Left forelimb (tissue), 1 donor: ENCODE measurements at regions not wholly inside any gene's neighbourhood (a gene's known extent, or its start where the extent isn't known, plus 50 kb on each side); places are given as distances from the start of the nearest gene placed in this dataset.

ENCODE experiments used
- DNase-seq: peaks from one replicate; pipeline ENCODE4 v3.0.0-alpha.2; 2018; ENCODE audit warnings: low spot score

DNA sequence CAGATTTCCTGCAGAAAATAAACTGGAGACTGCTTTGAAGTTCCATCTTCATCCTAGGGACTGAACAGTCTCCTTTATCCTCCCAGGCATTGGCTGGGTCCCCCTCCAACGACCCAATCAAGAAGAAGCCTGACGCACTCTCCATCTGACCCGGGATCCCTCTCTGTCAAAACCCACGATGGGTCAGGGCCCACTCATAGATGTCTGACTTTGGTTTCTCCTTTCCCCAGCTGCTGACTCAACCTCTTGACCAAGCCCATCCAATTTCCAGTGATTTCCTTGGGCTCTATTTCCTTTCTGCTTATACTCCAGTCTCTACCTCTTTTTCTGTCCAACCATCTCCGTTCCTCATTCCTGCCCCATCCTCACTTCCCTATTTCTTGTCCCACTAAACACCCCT lies 189.7 kb downstream of the MIAT start:
- no peak for DNase-seq

DNA sequence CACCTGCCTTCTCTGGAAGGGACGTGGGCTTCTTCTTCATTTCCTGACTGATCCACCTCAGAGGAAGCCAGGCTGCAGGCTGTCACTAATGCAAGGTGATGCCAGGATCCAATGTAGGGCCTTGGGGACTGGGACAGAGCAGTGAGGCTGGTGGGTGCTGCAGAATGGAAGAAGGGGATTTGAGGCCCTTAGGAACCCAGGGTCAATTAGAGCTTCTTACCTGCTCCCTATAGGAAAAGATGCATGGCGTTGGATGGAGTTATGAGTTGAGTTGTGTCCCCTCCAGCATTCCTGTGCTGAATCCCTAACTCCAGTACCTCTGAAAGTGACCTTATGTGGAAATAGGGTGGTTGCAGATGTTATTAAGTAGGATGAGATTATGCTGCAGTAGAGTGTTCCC lies 190.4 kb downstream of the MIAT start:
- DNase-seq: no peak

- DNase-seq: no peak
Measured at GRCh38 chr22:26848244-26848920, 191.0 kb downstream of the MIAT start.

DNA sequence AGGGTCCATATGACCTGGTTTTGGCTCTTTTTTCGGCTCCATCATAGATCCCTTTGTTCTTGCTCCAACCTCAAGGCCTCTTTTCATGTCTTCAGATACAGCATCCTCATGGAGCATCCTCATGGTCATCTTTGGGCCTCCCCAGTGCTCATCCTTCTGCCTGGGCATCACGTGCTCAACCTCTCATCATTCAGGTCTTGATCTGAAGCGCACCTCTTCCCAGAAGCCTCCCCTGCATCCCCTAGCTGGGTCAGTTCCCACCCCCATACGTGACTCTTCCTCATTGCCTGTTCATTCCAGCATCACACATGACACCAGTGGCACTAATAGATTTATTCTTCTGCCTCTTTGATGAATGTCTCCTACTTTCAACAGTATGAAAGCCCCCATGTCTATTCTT lies 192.2 kb downstream of the MIAT start:
- no peak for DNase-seq

DNA sequence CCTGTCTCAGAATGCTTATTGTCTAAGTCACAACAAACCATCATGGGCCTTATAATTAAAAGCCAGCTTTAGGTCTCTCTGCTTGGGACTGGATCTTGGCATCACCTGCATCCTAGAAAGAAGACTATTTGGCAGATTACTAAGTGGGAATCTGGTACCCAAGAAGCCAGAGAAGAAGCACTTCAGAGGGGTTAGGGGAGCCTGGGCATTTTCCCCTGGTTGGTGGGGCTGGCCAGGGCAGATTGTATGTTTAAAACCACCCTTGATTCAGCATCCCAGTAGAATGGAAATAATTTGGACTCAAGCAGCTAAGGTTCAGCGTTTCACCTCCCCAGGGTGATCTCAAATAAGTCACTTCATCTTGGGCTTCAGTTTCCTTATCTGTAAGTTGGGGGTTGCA lies 193.7 kb downstream of the MIAT start:
- no peak for DNase-seq

GRCh38 chr22:26852176-26852575 lies 194.8 kb downstream of the MIAT start:
- DNase-seq: no peak

- DNase-seq: no peak
Measured at GRCh38 chr22:26853071-26853470, 195.7 kb downstream of the MIAT start.

GRCh38 chr22:26853495-26853894 lies 196.1 kb downstream of the MIAT start:
- no peak for DNase-seq

DNA sequence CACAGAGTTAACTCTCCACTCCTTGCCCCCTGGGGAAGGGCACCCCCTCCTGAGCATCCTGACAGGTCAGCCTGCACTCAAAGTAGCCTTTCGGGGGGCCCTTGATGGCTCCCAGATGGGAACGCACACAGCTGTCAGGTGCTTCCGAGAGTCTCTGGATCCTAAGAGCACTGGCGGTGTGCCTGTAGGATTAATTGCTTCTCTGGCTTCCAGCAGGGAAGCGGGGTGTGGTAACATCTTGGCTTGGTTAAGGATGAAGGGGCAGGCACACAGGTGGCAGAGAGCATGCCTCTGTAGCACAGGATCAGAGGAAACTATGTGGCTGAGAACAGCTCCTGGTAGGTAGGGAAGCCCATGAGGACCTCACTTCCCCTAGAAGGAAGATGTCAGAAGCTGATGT lies 199.8 kb downstream of the MIAT start:
- DNase-seq: no peak

DNA sequence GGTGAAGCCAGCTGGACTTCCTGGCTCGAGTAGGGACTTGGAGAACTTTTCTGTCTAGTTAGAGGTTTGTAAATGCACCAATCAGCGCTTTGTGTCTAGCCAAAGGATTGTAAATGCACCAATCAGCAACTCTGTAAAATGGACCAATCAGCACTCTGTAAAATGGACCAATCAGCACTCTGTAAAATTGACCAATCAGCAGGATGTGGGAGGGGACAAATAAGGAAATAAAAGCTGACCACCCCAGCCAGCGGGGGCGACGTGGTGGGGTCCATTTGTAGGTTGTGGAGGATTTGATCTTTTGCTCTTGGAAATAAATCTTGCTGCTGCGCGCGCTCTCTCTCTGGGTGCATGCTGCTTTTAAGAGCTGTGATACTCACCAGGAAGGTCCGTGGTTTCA lies 202.9 kb downstream of the MIAT start:
- DNase-seq: no peak

DNA sequence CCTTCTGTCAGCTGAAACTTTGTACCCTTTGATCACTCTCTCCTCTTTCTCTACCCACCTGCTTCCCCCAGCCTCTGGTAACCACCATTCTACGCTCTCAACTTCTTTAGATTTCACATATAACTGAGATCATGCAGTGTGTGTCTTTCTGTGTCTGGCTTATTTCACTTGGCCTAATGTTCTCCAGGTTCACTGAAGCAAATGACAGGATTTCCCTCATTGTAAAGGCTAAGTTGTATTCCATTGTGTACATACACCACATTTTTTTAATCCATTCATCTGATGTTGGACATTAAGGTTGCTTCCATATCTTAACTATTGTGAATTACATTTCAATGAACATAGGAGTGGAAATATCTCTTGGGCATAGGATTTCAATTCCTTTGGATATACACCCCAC lies 207.6 kb downstream of the MIAT start:
- no peak for DNase-seq

DNA sequence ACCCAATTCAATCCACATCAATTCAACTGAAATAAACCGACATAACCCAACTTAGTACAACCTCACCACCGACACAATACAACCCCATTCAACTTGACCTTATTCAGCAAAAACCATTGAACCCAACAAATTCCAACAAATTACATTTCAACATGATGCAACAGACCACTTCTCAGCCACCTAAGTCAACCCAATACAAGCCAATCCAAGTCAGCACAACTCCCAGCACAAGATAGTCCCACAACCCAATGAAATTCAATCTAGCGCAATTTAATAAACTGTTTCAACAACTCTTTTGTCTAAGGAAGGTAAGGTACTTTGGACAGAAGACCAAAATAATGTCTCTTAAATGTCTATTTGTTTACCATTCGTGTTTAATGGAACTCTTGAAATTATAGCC lies 226.0 kb downstream of the MIAT start:
- DNase-seq: no peak

DNA sequence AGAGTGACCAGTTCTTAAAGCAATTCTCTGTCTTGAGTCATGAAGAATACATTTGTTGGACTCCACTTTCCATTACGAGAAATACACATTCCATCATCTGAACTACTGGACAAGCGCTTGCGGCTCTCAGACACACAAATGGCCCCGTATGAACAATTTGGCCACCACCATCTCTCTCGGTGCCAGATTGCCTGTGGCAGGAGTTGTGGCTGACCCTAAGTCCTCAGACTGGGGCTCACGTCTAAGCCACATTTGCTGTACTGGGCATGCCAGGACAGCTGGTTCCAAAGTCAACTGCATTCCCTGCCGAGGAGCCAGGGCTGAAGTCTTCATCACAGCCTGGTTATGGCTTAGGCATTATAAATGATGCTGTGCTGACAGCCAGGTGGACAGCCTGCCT lies 227.5 kb downstream of the MIAT start:
- DNase-seq: no peak

GRCh38 chr22:26885441-26886261 lies 228.3 kb downstream of the MIAT start:
- DNase-seq: no peak

GRCh38 chr22:26887456-26887855 lies 230.1 kb downstream of the MIAT start:
- no peak for DNase-seq

DNA sequence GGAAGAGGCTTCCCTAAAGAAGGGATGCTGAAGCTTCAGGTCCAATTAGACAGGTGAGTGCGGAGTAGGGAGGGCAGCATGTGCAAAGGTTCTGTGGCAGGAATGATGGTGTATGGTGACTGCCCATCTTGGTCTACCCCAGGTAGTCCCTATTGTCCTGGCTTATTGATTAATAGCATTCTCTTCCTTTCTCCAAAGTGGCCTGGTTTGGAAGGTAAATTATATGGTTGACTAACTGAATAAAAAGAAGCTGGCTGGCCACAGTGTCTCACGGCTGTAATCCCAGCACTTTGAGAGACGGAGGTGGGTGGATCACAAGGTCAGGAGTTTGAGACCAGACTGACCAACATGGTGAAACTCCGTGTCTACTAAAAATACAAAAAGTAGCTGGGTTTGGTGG lies 230.5 kb downstream of the MIAT start:
- no peak for DNase-seq

DNA sequence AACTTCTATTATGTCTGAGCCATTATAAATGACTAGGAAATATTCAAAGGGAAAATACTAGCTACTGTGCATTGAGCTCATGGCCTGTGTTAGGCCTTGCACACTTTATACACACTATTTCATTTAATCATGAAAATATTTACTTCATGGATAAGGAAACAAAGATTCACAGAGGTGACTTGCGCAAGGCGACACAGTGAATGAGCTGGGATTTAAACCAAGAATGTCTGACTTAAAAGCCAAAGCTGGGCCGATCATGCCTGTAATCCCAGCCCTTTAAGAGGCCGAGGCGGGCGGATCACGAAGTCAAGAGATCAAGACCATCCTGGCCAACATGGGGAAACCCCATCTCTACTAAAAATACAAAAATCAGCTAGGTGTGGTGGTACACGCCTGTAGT lies 231.5 kb downstream of the MIAT start:
- no peak for DNase-seq

DNA sequence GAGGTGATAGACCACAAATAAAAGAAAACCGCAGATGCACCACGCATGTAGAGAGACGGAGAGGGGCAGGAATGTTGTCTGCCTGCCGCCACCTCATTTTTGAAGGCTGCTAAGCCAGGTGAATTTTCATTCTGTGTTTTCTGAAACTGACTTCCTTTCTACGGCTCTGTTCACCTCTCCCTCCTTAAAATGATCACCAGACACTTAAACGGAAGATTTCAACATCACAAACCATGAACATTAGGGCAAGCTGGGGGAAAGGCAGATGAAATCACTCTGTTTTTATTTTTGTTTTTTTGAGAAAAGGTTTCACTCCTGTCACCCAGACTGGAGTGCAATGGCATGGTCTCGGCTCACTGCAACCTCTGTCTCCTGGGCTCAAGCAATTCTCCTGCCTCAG lies 232.4 kb downstream of the MIAT start:
- no peak for DNase-seq

DNA sequence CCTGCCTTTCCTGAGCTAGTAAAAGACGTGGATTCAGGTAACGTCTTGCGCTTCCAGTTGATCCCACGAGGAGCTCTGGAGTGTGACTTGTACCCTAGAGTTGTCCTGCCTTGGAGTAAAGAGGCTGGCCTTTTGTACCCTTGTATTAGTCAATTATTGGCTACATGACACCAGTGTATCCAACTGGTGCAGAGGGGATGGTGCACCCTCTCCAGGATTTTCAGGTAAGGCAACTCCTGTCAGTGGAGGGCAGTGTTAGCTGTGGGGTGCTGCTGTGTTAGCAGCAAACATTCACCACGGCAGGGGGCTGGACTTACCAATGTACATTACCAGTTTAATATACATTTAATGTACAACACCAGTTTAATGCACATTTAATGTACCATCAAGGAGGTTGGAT lies 233.5 kb downstream of the MIAT start:
- DNase-seq: peak; percentile 41

DNA sequence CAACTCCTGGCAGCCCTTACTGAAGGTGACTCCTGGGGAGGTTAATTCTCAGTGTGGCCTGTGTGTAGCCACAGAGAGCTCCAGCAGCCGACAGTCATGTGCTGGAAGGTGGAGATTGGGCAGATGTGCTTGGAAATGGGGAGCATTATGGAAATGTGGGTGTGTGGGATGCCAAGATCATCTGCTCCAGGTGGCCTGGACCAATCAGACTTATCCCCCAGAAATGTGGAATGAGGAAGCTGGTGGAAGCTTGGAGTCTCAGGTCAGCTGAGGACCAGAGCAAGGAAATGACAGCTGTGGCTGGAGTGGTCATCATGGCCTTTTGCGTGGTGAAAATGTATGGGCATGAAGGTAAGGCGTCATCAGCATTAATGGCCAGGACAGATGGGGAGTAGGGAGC lies 234.0 kb downstream of the MIAT start:
- peak; percentile 55 for DNase-seq

DNA sequence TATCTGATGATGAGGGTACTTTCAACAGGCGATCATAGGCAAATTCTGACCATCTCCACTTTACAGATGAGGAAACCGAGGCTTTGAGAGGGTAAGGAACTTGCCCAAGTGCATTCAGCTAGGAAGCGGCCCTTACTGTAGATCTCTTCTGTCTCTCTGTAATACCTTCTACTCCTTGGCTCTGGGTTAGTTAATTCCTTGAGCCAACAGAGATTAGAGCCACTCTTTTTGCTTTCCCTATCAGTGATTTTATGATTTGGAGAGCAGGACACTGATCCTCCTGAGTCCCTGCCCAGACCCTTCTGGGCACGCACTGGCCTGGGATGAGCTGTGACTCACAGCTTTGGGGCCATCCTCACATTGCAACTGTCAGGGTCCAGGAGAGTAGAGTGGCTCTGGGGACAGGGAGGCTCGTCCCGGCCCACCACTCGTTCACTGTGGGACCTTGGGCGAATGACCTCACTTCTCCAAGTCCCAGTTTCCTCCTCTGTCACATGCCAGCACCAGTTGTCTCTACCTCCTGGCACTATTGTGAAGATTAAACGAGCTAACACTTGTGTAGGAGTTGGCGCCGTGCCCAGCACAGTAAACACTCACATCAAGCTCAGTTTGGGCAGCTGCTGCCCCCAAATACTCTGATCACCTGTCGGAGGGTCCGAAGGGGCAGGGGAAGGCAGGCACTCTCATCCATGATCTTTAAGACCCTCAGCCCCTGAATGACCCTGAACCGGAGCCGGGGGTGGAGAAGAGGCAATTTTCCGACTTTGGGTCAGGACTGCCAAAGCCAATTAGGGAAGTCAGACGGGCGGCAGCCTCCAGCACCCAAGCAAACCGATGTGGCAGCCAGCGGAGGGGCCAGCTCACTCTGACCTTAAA lies 235.0 kb downstream of the MIAT start:
- DNase-seq: peak; percentile 62

GRCh38 chr22:26893173-26894110 lies 236.1 kb downstream of the MIAT start:
- DNase-seq: peak; percentile 40
